Bronchial epithelial cell (primary cell): ENCODE measurements at regions not wholly inside any gene's neighbourhood (a gene's known extent, or its start where the extent isn't known, plus 50 kb on each side); places are given as distances from the start of the nearest gene placed in this dataset.
"Not testable (repeated sequence)": the region's sequence is repeated elsewhere in the genome, so short reads cannot be mapped to it uniquely, and the experiment has no call there.

Experiments used
- DNase-seq: peaks from one replicate; pipeline ENCODE4 v3.0.0-alpha.2; 2010; ENCODE audit warnings: low read depth
- FAIRE-seq: peaks from 2 replicates; lab custom pipeline; 2011; peaks lifted over from hg19 to GRCh38; lab: Jason Lieb, UNC
- H3K27me3 ChIP-seq: 2 replicates; pipeline ENCODE4 v1.5.1; 2011; ENCODE audit warnings: low read length; ENCODE audit not compliant: control insufficient read depth, insufficient read depth
- H3K36me3 ChIP-seq: 2 replicates; pipeline ENCODE4 v1.5.1; 2011; ENCODE audit warnings: low read length; ENCODE audit not compliant: control insufficient read depth, insufficient read depth
- H3K4me3 ChIP-seq: 2 replicates; pipeline ENCODE4 v1.5.1; 2011; ENCODE audit warnings: mild to moderate bottlenecking, low read depth, low read length, control low read depth
- CTCF ChIP-seq: IDR thresholded peaks from 2 replicates; pipeline ENCODE4 v1.5.1; 2011; ENCODE audit warnings: mild to moderate bottlenecking, moderate library complexity, low read length, control low read depth, inconsistent platforms; ENCODE audit not compliant: insufficient read depth, severe bottlenecking

- FAIRE-seq (no peak), DNase-seq (no peak)
- H3K27me3 ChIP-seq: no peaks in the 10 kb centered on the region
- H3K36me3 ChIP-seq: no peaks in the 10 kb centered on the region
- TF ChIP-seq CTCF: no peak
- H3K4me3 ChIP-seq: no peak overlapping the region
Observed at GRCh38 chr5:38790891-38791290, 54.9 kb upstream of the OSMR start.

GRCh38 chr5:38793099-38793498 lies 52.7 kb upstream of the OSMR start:
- DNase-seq (no peak), FAIRE-seq (no peak)

GRCh38 chr5:38794037-38794436 lies 51.8 kb upstream of the OSMR start:
- H3K27me3 ChIP-seq, H3K36me3 ChIP-seq, H3K4me3 ChIP-seq, DNase-seq, FAIRE-seq: not testable (repeated sequence)

More at GRCh38 chr5:38793099-38793498, 52.7 kb upstream of the OSMR start:
- no peaks in the 10 kb centered on the region for H3K36me3 ChIP-seq
- TF ChIP-seq CTCF: no peak
- H3K4me3 ChIP-seq: no peak overlapping the region
- no peaks in the 10 kb centered on the region for H3K27me3 ChIP-seq

GRCh38 chr5:38794986-38795385 lies 50.8 kb upstream of the OSMR start:
- no peak overlapping the region for H3K4me3 ChIP-seq
- H3K36me3 ChIP-seq: no peaks in the 10 kb centered on the region
- FAIRE-seq: no peak
- no peak for DNase-seq
- no peak for TF ChIP-seq CTCF
- no peaks in the 10 kb centered on the region for H3K27me3 ChIP-seq

- no peak for TF ChIP-seq CTCF
- H3K36me3 ChIP-seq: no peaks in the 10 kb centered on the region
- FAIRE-seq: no peak
- DNase-seq: no peak
- no peak overlapping the region for H3K4me3 ChIP-seq
- H3K27me3 ChIP-seq: no peaks in the 10 kb centered on the region
Observed at GRCh38 chr5:38795986-38796741, 49.6 kb upstream of the OSMR start.
